RPMI7951 (cell line): ENCODE measurements at regions not wholly inside any gene's neighbourhood (a gene's known extent, or its start where the extent isn't known, plus 50 kb on each side); places are given as distances from the start of the nearest gene placed in this dataset.
A peak's percentile ranks its signal among the peaks of the same experiment; 100 is the strongest.
"Not testable (repeated sequence)": the region's sequence is repeated elsewhere in the genome, so short reads cannot be mapped to it uniquely, and the experiment has no call there.

Experiments used
- DNase-seq: peaks from one replicate; pipeline ENCODE4 v3.0.0-alpha.2; 2012; ENCODE audit warnings: low read depth

DNA sequence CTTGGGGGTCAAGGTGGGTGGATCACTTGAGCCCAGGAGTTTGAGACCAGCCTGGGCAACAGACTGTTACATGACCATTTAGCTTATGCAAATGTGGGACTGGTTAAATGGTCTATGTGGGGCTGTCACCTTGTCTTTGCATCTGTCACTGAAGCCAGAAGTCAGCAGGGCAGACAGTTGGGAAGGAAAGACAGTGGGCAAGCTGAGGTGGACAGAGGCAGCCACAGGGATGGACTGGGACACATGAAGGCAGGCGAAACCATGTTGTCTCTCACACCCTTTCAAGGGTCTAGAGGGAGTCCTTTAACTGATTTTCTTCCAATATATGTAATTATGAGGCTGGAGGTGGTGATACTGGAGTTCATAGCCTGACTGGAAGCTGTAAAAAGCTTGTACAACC is 426.4 kb downstream of the TMEM121 start:
- DNase-seq, result no peak

DNA sequence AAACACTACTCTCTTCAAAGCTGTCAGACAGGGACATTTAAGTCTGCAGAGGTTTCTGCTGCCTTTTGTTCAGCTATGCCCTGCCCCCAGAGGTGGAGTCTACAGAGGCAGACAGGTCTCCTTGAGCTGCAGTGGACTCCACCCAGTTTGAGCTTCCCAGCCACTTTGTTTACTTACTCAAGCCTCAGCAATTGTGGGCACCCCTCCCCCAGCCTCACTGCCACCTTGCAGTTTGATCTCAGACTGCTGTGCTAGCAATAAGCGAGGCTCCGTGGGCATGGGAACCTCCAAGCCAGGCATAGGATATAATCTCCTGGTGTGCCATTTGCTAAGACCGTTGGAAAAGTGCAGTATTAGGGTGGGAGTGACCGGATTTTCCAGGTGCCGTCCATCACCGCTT is 435.2 kb downstream of the TMEM121 start:
- not testable (repeated sequence) for DNase-seq

DNA sequence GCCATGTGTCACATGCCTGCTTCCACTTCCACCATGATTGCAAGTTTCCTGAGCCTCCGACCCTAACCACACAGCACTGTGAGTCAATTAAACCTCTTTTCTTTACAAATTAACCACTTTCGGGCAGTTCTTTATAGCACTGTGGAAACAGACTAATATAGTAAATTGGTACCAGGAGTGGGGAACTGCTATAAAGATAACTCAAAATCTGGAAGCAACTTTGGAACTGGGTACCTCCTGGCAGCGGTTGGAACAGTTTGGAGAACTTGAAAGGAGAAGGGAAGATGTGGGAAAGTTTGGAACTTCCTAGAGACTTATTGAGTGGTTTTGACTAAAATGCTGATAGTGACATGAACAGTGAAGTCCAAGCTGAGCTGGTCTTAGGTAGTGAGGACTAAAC is 436.1 kb downstream of the TMEM121 start:
- no peak for DNase-seq

DNA sequence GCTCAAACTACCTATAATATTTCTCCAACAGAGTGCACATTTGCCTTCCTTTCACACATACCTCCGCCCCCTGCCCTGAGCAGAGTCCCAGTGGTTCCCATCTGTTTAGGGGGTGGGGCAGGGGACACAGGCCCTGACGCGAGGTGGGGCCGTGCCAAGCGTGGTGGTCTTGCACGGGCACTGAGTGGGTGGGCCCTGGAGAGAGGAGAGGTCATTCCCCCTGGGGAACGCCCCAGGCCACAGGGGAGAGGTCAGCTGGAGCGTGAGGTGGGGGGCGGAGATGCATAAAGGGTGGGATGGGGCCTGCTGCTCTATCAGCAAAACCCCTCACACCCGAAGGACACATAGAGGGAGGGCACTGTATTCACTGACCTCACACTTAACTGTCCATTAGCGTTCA is 441.9 kb downstream of the TMEM121 start:
- DNase-seq, result no peak

DNA sequence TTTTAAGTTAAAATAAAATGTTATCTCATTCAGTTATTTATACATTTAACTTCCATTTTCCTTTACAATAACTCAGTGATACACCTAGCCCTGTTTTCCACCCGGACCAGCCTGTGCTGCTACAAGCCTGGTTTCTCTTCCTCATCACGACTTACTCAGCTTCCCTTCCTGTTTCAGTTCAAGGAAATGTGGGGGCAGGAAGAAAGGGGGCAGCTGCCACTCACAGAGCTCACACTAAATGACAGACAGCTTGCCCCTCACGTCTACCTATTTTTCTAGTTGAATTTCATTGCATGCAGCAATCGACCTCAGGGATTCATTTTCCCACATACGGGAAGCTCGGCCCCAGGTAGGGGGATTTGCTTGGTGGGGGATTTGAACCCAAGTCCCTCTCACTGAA is 442.6 kb downstream of the TMEM121 start:
- not testable (repeated sequence) for DNase-seq

DNA sequence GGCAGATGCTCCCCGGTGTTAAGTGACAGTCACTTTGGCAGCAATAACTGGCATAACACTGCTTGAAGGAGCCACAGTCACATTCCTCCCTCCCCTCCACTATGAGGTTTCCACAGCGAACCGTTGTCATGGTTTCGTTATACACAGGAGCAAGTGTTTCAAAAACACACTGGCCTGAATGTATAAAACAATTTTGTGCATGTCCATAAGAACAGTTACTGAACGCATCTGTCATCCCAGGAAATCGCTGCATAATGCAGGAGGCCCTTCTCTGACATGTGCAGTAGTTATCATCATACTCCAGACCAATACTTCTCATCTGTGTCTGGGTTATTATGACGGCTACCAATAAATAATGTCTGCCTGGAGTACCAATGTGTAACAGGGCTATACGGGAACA is 444.4 kb downstream of the TMEM121 start:
- DNase-seq, result not testable (repeated sequence)

DNA sequence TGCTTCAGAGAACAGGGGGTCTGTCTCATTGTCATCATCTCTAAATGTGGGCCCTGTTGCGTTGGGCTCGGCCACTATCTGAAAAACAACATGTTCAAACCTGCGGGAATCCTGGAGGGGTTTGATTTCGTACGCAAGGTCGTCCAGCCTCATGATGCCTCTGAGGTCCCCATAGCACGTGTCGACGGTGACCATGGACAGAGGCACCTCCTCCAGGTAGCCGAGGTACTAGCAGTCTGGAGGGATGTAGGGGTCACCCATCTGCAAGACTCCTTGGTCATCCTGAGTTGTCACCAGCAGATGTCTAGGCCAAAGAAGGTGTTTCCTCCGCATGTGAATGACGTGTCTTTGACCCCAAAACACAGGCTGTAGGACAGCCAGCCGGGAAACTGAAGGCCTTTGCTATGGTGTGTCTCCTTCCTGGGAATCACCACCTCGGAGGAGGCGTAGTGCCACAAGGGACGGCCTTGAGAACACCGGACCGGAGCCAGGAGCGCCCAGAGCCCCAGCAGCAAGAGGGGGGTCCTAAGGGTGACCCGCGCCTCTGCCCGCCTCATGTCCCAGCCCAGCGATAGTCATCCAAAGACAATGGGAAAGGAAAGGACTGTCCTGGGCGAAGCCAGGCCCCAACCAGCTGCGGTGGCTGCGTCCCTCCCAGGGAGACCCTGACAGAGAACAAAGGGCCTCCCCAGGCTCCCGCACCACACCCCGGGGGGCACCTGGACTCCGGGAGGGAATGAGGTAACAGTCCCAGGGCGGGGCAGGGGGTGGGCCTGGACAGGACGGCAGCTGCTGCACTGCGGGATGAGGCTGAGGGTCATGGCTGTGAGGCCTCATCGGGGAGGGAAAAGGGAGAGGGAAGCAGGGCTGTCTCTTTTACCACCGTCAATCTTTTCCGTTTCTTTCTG is 445.5 kb downstream of the TMEM121 start:
- no peak for DNase-seq

DNA sequence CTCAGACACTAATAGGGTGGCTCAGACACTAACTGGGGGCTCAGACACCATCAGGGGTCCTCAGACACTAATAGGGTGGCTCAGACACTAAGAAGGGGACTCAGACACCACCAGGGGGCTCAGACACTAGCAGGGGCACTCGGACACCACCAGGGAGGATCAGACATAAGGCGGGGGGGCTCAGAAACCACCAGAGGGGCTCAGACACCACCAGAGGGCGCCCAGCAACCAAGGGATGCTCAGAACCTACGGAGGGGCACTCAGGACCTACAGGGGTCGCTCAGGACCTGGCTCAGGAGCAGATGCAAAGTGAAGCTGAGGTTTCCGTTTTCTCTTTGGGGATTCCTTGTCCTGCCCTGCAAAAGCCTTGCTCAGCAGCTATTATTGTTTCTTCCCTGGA is 448.5 kb downstream of the TMEM121 start:
- peak; percentile 44 for DNase-seq

DNA sequence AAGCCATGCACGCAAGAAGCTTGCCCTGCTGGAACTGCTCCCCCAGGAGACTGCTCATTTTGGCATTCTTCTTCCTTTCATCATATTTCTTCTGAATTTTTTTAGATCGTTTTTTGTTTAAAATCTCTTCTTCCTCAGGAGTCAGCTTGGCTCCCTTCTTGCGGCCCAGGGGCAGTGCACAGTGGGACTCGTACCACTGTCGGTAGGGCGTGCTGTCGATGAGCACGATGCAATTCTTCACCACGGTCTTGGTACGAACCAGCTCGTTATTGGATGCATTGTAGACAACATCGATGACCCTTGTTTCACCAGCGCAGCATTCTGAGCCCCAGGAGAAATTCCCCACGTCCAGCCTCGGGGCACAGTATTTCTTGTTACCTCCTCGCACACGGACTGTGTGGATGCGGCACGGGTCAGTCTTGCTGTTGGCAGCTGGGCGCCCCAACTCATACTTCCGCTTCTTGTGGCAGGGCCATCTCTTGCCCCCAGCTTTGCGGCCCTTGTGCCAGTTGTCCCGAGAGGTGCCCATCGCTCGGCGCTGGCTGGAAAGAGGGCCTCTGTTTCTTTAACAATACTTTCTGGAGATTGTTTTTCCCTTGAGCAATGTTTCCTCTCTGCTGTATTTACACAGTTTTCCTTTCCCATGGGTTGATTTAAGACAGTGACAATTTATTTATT is 452.4 kb downstream of the TMEM121 start:
- DNase-seq, result no peak

DNA sequence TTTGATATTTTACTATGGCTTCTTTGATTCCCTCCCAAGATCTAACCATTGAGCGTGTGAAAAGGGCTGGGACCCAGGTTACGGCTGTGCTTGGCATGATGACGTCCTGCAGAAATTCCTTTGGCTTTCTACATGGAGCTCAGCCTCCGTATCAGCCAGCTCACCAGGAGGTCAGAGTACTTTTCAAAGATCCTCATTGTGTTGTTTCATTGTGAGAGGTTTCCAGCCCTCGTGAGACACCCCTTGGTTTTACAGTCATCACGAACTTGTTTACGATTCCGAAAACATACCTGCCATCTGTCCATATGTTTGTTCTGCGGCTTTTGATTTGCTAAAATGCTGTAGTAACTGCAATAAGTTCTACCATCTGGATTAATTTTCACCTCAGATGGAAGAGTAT is 453.1 kb downstream of the TMEM121 start:
- DNase-seq, result peak; percentile 28

DNA sequence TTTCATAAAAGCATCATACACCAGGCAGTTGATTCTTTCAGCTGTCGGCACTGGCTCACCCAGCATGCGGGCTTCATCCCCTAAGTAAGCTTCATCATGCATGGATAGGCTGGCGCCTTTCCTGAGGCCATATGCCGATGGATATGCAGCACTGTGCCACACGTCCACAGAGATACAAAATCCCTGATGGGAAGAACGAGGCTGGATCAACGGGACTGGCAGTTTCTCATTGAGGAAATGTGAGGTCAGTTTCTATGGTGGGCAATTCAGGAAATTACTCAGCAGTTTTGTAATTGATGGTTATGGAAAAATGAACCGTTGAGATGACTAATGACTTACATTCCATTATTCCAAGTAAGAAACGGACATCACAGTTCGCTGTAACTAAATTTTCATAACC is 453.8 kb downstream of the TMEM121 start:
- peak; percentile 81 for DNase-seq

DNA sequence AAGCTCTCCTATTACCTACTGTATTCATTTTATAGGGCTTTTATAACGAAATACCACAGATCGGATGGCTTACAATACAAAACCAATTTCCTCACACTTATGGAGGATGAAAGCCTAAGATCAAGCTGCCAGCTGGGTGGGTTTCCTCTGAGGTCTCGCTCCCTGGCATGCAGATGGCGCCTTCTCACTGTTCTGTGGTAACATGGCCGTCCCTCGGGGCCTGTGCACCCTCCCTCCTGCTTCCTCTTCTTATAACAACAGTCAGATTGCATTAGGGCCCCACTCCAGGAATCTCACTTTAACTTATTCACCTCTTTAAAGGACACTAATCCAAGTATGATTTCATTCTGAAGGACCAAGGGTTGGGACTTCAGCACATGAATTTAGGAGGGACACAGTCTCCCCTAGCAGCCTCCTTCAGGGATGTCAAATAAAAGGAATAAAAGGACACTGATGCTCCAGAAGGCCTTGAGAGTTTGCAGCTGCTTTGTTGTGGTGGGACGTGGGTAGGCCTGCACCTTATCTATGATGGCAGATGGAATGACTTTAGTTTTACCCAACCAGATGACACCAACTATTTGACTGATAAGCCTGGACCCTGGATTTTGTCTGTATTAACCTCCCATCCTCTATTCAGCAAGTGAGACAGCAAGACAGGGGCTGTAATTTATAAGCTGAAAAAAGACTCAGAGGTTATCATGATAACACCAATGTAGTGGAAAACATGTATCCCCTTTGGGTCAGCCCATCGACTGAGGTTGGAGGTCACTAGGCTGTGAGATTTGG is 455.3 kb downstream of the TMEM121 start:
- DNase-seq, result not testable (repeated sequence)

DNA sequence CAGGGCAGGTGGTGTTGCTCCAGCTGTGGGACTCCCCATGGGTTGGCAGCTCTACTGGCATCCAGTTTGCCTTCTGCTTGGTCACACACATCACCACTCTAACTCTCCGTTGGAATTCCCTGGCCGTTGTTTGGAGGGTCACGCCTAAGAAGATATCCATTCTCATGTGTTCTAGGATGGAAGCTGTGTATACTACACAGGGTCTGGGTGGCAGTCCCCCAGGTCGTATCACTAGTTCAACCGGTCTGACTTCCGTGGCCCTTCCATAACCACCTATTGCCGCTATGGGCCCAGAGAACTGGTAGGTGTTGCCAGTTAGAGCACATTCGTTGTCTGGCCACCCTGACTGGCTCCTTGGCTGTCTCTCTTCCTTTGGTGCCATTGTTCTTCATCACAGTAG is 456.3 kb downstream of the TMEM121 start:
- DNase-seq, result no peak

DNA sequence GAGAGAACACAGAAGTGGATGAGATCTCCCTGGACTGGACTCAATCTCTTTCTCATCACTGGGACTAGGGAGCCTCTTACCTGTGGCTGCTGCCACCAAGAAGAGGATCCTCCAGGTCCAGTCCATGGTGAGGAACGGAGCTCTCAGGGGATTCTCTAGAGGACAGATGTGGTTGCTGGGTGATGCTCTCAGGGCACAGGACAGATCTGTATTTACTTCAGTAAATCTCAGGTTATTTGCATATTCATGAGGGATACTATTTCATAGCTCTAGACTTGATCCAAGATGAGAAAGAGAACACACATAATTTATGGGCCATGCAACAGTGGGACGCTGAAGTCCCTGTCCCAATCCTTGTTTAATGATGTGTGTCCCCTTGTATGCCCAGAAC is 460.5 kb downstream of the TMEM121 start:
- no peak for DNase-seq

DNA sequence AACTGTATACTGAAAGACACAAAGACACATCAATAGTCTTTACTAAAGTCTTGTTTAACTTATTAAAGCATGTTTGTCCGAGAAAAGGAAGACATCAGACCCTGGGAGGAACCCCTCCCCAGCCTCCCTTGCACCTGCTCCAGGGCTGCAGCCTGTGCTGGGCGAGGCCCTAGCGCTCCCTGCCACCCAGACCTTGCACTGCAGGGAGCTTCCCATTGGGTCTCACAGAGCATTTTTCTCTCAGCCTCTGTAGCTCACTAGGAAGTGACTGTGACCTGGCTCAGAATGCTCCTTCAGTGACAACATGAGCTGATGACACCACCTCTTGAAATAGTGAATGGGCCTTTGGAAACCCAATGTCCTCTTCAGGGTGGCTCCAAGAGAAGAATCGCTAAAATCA is 461.2 kb downstream of the TMEM121 start:
- DNase-seq, result no peak

DNA sequence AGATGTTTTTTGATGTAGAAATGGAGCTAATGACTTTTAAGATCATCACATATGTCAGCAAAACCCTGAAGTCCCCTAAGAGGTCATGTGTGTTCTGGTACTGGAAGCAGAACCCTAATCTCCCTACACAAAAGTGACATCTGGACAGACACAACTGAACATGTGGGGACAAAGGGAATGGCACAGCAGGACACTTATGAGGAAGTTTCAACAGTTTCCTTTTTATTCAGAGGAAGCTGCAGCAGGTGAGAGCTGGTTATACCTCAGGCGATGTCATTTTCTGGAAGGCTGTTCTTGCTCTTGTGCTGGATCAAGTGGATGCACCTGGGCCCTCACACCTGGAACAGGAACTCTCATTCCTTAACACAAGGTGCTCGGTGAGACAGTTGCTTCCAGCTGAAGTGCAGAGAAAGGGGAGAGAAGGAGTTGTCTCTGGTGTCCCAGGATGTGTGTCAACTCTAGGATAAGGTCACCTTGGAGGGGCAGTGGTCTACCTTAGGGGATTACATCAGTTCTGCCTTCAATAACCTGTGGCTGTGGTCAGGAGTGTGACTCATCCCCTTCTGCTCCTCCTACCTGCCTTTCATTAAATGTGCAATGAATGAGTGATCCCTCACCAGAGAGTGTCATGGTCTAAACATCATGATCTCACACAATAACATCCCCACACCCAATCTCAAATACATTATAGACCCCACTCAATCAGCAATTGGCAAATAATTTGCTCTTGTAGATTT is 463.4 kb downstream of the TMEM121 start:
- DNase-seq, result no peak

DNA sequence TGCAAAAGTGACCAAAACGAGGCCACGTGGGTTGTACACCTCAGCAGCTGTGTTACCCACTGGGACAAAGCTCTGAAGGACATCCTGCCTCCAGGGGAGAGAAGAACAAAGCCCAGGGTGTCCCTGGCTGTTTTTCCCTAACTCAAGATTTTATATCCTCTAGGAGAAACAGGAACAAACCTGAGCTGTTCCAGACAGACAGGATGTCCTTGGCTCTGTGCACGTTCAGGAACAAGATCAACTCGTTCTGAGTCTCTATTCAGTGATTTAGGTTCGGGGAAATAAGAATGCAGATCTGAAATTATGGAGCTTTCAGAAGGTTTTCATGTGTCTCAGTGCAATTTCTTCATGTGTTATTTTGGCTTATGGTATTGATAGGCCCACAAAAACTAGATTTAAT is 465.3 kb downstream of the TMEM121 start:
- not testable (repeated sequence) for DNase-seq

DNA sequence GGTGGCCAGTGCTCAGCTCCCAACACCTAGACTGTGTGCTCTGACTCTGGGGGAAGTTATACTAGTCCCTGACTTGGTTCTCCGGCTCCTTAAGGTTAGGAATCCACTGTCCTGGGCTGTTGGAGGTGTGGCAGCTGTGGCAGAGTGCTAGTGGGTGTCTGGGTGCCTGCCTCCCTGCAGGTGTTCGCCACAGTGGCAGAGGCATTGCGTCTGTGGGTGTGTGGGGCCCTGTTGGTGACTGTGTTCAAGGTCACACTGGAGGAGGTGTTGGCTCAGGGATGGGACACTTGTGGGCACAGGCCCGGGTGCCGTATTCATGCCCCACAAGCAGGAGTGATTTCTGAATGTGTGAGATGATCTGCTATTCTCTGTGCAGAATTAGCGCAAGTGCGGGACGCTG is 467.4 kb downstream of the TMEM121 start:
- no peak for DNase-seq

DNA sequence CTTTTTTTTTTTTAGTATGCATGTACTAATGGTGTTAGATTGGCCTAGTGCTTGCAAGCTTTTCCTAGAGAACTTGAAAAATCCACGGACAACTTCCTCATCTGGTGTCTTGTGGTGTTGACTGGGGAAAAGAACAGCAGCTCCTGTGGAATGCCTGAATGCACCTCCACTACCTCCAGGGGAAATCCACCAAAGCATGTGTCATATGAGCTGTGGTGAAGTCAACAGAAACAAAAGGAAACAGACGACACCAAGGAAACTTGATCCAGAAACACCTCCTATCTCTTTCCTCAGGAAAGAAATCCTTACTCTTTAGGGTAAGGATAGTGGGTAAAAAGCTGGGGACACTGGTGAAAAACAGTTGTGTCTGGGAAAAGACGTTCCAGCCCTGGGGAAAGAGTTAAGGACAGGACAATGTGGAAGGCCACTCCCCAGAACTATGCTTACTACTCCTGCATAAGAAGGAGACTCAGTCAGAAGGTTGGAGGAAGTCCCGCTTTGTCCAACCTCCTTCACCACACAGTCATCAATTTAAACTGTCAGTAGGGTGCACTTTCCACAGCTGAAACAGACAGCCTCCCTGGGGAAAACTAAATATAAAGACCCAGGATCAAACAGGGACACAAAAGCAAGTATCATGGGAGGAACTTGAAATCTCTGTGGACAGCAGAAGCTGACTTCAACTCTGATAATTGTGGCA is 468.8 kb downstream of the TMEM121 start:
- DNase-seq, result peak; percentile 67

DNA sequence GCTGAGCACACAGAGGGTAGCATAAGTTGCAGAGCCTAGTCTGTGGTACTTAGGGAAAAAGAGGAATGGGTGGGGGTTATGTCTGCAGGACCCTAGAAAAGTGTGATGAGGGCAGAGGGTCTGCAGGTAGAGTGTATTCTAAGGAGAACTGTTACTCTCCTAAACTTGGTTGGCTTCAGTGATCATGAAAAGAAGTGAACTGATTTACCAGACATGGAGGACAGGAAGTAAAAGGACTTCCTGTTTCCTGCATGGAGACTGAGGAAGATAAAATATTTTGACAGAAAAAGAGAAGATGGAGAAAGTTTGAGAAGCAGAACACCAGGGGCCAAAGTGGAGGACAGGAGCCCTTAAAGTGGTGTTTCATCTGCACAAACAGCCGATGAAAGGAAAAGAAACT is 472.2 kb downstream of the TMEM121 start:
- DNase-seq, result not testable (repeated sequence)

DNA sequence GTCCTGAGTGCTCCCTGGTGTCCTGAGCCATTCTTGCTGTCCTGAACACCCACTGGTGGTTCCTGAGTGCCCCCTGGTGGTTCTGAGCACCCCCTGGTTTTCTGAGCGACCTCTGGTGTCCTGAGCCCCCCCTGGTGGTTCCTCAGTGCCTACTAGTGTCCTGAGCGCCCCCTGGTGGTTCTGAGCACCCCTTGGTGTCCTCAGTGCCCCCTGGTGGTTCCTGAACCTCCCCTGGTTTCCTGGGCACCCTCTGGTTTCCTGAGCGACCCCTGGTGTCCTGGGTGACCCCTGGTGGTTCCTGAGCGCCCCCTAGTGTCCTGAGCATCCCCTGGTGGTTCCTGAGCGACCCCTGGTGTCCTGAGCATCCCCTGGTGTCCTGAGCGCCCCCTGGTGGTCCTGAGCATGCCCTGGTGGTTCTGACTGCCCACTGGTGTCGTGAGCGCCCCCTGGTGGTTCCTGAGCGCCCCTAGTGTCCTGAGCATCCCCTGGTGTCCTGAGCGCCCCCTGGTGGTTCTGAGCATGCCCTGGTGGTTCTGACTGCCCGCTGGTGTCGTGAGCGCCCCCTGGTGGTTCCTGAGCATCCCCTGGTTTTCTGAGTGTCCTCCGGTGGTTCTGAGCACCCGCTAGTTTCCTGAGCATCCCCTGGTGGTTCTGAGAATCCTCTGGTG is 473.1 kb downstream of the TMEM121 start:
- DNase-seq, result peak; percentile 36
